A549 (cell line): ENCODE measurements at regions not wholly inside any gene's neighbourhood (a gene's known extent, or its start where the extent isn't known, plus 50 kb on each side); places are given as distances from the start of the nearest gene placed in this dataset.
A peak's percentile ranks its signal among the peaks of the same experiment; 100 is the strongest.

Experiments used
- ATAC-seq, 2 experiments: fragments of 200-7000 bp in 1 of 2; fragments of >200 bp in 1 of 2; cut with Nextera tagmentation in 1 of 2; cut with Tn5 transposase in 1 of 2; 3 replicates each; pipeline versions ENCODE4 v1.8.0 to v1.9.1; 2018 to 2020; ENCODE audit warnings: mild to moderate bottlenecking in 1 of 2, moderate library complexity in 1 of 2
- CTCF ChIA-PET: fragments of 300-600 bp; sonication (Branson Sonifier 250); formaldehyde crosslinking; extraction: SDS; loops from one replicate; lab custom pipeline; 2021; ENCODE audit warnings: antibody characterized with exemption, inconsistent platforms; lab: Yijun Ruan, JAX
- POLR2A ChIA-PET: fragments of 350-600 bp; formaldehyde crosslinking; extraction: SDS; loops from one replicate; lab custom pipeline; 2021; ENCODE audit warnings: antibody characterized with exemption, inconsistent platforms; lab: Yijun Ruan, JAX
- DNase-seq, 2 experiments: peaks; one replicate each; pipeline versions ENCODE4 v3.0.0 to v3.0.0-alpha.2; 2011 to 2016; ENCODE audit warnings: low read depth in 1 of 2, low spot score in 1 of 2
- FAIRE-seq: peaks from 2 replicates; lab custom pipeline; 2011; peaks lifted over from hg19 to GRCh38; lab: Jason Lieb, UNC
- H3K27ac ChIP-seq, 2 experiments: fragments of >200 bp; sonication (Bioruptor Twin); formaldehyde crosslinking; 3 replicates each; pipeline ENCODE4 v1.5.1; 2016 to 2017
- H3K4me1 ChIP-seq: fragments of >200 bp; sonication (Bioruptor Twin); formaldehyde crosslinking; 3 replicates; pipeline ENCODE4 v1.6.1; 2016
- H3K4me2 ChIP-seq: fragments of >200 bp; sonication (Bioruptor Twin); formaldehyde crosslinking; 3 replicates; pipeline ENCODE4 v1.6.1; 2016
- H3K4me3 ChIP-seq: fragments of >200 bp; sonication (Bioruptor Twin); formaldehyde crosslinking; 3 replicates; pipeline ENCODE4 v1.5.1; 2016
- H3K9me3 ChIP-seq: fragments of >200 bp; sonication (Bioruptor Twin); formaldehyde crosslinking; 3 replicates; pipeline ENCODE4 v1.6.1; 2016
- BHLHE40 ChIP-seq: IDR thresholded peaks from 2 replicates; pipeline ENCODE4 v1.6.1; 2012; ENCODE audit warnings: low read depth, low read length, inconsistent platforms
- CBX2 ChIP-seq: fragments of 200-600 bp; sonication (generic); IDR thresholded peaks from 2 replicates; pipeline ENCODE4 v1.6.1; 2016; ENCODE audit warnings: low read depth, mild to moderate bottlenecking, borderline replicate concordance
- CHD4 ChIP-seq: fragments of 200-600 bp; sonication (generic); IDR thresholded peaks from 2 replicates; pipeline ENCODE4 v1.6.1; 2016; ENCODE audit warnings: antibody characterized with exemption, mild to moderate bottlenecking, borderline replicate concordance
- E2F6 ChIP-seq: IDR thresholded peaks from 2 replicates; pipeline ENCODE4 v1.6.1; 2012; ENCODE audit warnings: low read depth, borderline replicate concordance
- EHF ChIP-seq: fragments of 250-450 bp; sonication (Bioruptor Pico); IDR thresholded peaks from 2 replicates; pipeline ENCODE4 v1.5.0; 2020; ENCODE audit warnings: mild to moderate bottlenecking
- EHMT2 ChIP-seq: fragments of 200-600 bp; sonication (generic); IDR thresholded peaks from 2 replicates; pipeline ENCODE4 v1.6.1; 2016; ENCODE audit warnings: antibody characterized with exemption, low read depth, mild to moderate bottlenecking, moderate library complexity
- FOXS1 ChIP-seq: fragments of 250-450 bp; sonication (Bioruptor Pico); IDR thresholded peaks from 2 replicates; pipeline ENCODE4 v1.5.0; 2020; ENCODE audit warnings: mild to moderate bottlenecking, moderate library complexity
- HEYL ChIP-seq: fragments of 250-450 bp; sonication (Bioruptor Pico); IDR thresholded peaks from 2 replicates; pipeline ENCODE4 v1.8.0; 2021; ENCODE audit warnings: mild to moderate bottlenecking, moderate library complexity
- MAFK ChIP-seq: fragments of 450-650 bp; IDR thresholded peaks from 2 replicates; pipeline ENCODE4 v1.6.1; 2014; ENCODE audit not compliant: partially characterized antibody
- MAZ ChIP-seq: fragments of 150-350 bp; IDR thresholded peaks from 2 replicates; pipeline ENCODE4 v1.6.1; 2014; ENCODE audit warnings: antibody characterized with exemption, low read depth, low read length, borderline replicate concordance
- MYC ChIP-seq: IDR thresholded peaks from 2 replicates; pipeline ENCODE4 v1.6.1; 2012; ENCODE audit warnings: mild to moderate bottlenecking, inconsistent platforms, low read length, improper control_type of control experiment, borderline replicate concordance
- PBX3 ChIP-seq: IDR thresholded peaks from 2 replicates; pipeline ENCODE4 v1.6.1; 2012
- POLR2AphosphoS2 ChIP-seq: conservative IDR thresholded peaks from 2 replicates; pipeline ENCODE4 v1.6.1; 2012; ENCODE audit warnings: low read length, improper control_type of control experiment, inconsistent platforms
- RAD21 ChIP-seq, 2 experiments: fragments of >200 bp in 1 of 2; sonication (Bioruptor Twin) in 1 of 2; formaldehyde crosslinking in 1 of 2; IDR thresholded peaks in 1 of 2; conservative IDR thresholded peaks in 1 of 2; 2 replicates in 1 of 2; 3 replicates in 1 of 2; pipeline ENCODE4 v1.6.1; 2012 to 2018; ENCODE audit warnings: inconsistent platforms in 1 of 2
- RFX5 ChIP-seq: fragments of 450-650 bp; IDR thresholded peaks from 2 replicates; pipeline ENCODE4 v1.7.1; 2014; ENCODE audit warnings: antibody characterized with exemption, mild to moderate bottlenecking, moderate library complexity
- SMC3 ChIP-seq: fragments of >200 bp; sonication (Bioruptor Twin); formaldehyde crosslinking; IDR thresholded peaks from 3 replicates; pipeline ENCODE4 v1.6.1; 2018; ENCODE audit warnings: inconsistent platforms
- ZNF302 ChIP-seq: fragments of 250-450 bp; sonication (Bioruptor Pico); IDR thresholded peaks from 2 replicates; pipeline ENCODE4 v1.9.0; 2021; ENCODE audit warnings: inconsistent platforms, mild to moderate bottlenecking, moderate library complexity
- ZSCAN20 ChIP-seq: fragments of 250-450 bp; sonication (Bioruptor Pico); IDR thresholded peaks from 2 replicates; pipeline ENCODE4 v1.8.0; 2022; ENCODE audit warnings: mild to moderate bottlenecking, moderate library complexity
- WGBS: methylation state at CpG from one replicate; pipeline ENCODE4 v1.1.6; 2017; ENCODE audit errors: missing lambda C conversion rate; 5-methylcytosine and 5-hydroxymethylcytosine counted together

DNA sequence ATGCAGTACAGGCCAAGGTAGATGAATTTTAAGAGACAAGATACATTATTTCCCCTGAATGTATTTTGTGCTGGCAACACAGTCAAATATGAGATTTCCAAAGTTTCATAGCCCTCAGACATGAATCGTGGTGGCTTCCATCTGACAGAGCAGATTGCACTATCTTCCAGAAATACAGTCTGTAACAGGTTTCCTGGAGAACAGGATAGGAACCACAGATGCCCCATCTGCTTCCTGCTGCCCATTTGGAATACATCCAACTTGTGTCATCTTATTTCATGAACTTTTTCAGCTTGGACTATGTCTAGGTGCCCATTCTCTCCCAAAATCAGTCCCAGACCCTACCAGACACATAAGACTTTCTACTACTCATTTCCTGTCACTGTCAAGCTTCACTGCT is 426.0 kb downstream of the KIF16B start:
- TF ChIP-seq POLR2AphosphoS2 (no peak), E2F6 (no peak), ZNF302 (CRISPR knock-in tag) (no peak), CHD4 (no peak), EHF (no peak)
- Histone ChIP-seq H3K4me2 (no peak overlapping the region), H3K9me3 (no peaks in the 10 kb centered on the region), H3K4me3 (no peak overlapping the region), H3K4me1 (no peaks in the 10 kb centered on the region), H3K27ac (no peak overlapping the region)
- FAIRE-seq = no peak
- DNase-seq = no peak
- no peak for ATAC-seq
- ChIA-PET CTCF (no interaction called here), POLR2A (no interaction called here)
- 0% methylated on average over 1 of the region's 1 CpG for WGBS

GRCh38 chr20:16145919-16146318 is 427.3 kb downstream of the KIF16B start:
- CTCF ChIA-PET = interaction anchor here (1.1 to 1.6 kb wide), 2 partner anchors 13 kb away, joined by 3 read pairs; no protein-coding TSS in a partner anchor

DNA sequence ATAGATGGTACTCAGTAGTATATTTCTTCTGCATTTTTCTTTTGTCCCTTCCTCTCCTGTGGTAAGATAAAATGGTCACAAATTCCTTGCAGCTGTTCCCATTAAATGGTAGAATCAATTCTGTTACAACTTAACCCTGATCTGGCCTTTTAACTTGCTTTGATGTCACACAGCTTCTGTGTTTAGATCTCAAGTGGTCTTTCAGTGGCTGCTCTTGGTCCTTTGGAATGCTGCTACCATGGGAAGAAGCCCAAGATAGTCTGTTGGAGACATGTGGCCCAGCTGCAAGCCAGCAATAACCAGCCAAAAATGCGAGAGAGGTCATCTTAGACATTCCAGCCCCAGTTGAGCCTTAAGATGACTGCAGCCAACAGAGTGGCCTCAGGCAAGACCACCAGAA is 429.7 kb downstream of the KIF16B start:
- WGBS = 0% methylated on average over 1 of the region's 1 CpG
- FAIRE-seq (no peak), DNase-seq (no peak)
- ChIA-PET POLR2A (no interaction called here), CTCF (no interaction called here)
- no peaks in the 10 kb centered on the region for H3K9me3 ChIP-seq
- TF ChIP-seq EHMT2 (no peak), ZNF302 (CRISPR knock-in tag) (no peak), RFX5 (no peak), CHD4 (no peak), HEYL (CRISPR knock-in tag) (no peak), BHLHE40 (no peak), PBX3 (no peak), FOXS1 (no peak), RAD21 (conservative IDR thresholded peaks at IDR 0.05 in 1 of 2, IDR thresholded peaks at IDR 0.05 in 1 of 2) (no peak), MAZ (no peak), MYC (no peak), CBX2 (no peak)
- TF ChIP-seq, all 56 proteins: peak for 0
- Histone ChIP-seq H3K4me2 (no peak overlapping the region), H3K4me3 (no peak overlapping the region), H3K27ac (no peak overlapping the region), H3K4me1 (no peaks in the 10 kb centered on the region)
- ATAC-seq = no peak

More at GRCh38 chr20:16145919-16146318, 427.3 kb downstream of the KIF16B start:
- H3K4me1 ChIP-seq = no peaks in the 10 kb centered on the region
- DNase-seq (no peak), FAIRE-seq (no peak), ATAC-seq (no peak)
- H3K4me3 ChIP-seq = no peak overlapping the region
- no peak overlapping the region for H3K27ac ChIP-seq
- POLR2A ChIA-PET = no interaction called here
- H3K4me2 ChIP-seq = no peak overlapping the region
- H3K9me3 ChIP-seq = no peaks in the 10 kb centered on the region
- 3% methylated on average over 1 of the region's 1 CpG for WGBS
- TF ChIP-seq SMC3 (no peak), ZSCAN20 (CRISPR knock-in tag) (no peak)

GRCh38 chr20:16135630-16136029 is 437.6 kb downstream of the KIF16B start:
- TF ChIP-seq EHF = no peak
- peak; percentile 66 for TF ChIP-seq MAFK
- ChIA-PET POLR2A (no interaction called here), CTCF (interaction anchor here (0.7 kb wide), 1 partner anchor 50 kb away, joined by 4 read pairs; no protein-coding TSS in a partner anchor)
- H3K4me3 ChIP-seq = no peak overlapping the region
- WGBS = 9% methylated on average over 5 of the region's 5 CpGs
- H3K27ac ChIP-seq = no peak overlapping the region
- no peaks in the 10 kb centered on the region for H3K9me3 ChIP-seq
- H3K4me1 ChIP-seq = no peaks in the 10 kb centered on the region
- DNase-seq = no peak
- no peak overlapping the region for H3K4me2 ChIP-seq
- FAIRE-seq = peak; percentile 61
- ATAC-seq = no peak
